ENCODE measurements at regions not wholly inside any gene's neighbourhood (a gene's known extent, or its start where the extent isn't known, plus 50 kb on each side); places are given as distances from the start of the nearest gene placed in this dataset.

DNA sequence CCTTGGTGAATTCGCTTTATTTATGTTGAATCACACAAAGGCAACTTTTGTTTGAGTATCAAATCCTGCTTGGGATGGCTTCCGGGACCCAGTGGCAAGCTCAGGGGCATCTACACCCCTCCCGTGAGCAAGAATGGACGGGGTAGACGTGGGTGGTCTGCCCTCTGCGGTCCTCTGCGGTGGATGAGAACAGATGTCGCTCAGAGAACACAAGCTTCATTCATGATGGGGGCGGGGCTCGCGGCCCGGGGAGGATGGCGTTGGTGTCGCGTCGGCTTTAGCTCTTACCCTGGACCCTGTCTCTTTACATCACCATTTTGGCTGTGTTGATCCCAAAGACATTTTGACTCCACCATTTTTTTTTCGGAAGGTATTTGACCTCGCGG lies 158.5 kb upstream of the RTL1 start:
- FAIRE-seq (no peak), DNase-seq (ENCODE audit: low read depth) (no peak)
- Histone ChIP-seq H3K27me3 (ENCODE audit: insufficient read depth, low read length) (no peaks in the 10 kb centered on the region), H3K27ac (ENCODE audit: low read depth, low read length) (no peak overlapping the region), H2AFZ (ENCODE audit: low read depth, low read length) (no peak overlapping the region), H3K4me1 (ENCODE audit: insufficient read depth, low read length) (peaks cover 14% of the 10 kb centered on the region), H4K20me1 (ENCODE audit: insufficient read depth, low read length) (peaks cover 86% of the 10 kb centered on the region), H3K79me2 (ENCODE audit: insufficient read depth, low read length) (peaks cover 6% of the 10 kb centered on the region), H3K36me3 (ENCODE audit: insufficient read depth, low read length) (peaks cover 38% of the 10 kb centered on the region), H3K4me3 (ENCODE audit: insufficient read depth, low read depth, low read length) (no peak overlapping the region), H3K9me3 (ENCODE audit: insufficient read depth, low read depth, low read length) (no peaks in the 10 kb centered on the region), H3K9ac (ENCODE audit: low read length) (no peak overlapping the region), H3K4me2 (ENCODE audit: low read length) (peak overlapping the region; percentile 13)
- peaks cover 6% of the 10 kb centered on the region for H3K27me3 Mint-ChIP-seq (ENCODE audit: low read depth, unreplicated experiment)
- peaks cover 7% of the 10 kb centered on the region for H3K4me1 Mint-ChIP-seq (ENCODE audit: low read depth, unreplicated experiment)
- no peak overlapping the region for H3K4me3 Mint-ChIP-seq (ENCODE audit: unreplicated experiment)
- peaks cover 11% of the 10 kb centered on the region for H3K9me3 Mint-ChIP-seq (ENCODE audit: unreplicated experiment)
- no peak overlapping the region for H3K27ac Mint-ChIP-seq (ENCODE audit: unreplicated experiment)
- H3K36me3 Mint-ChIP-seq (ENCODE audit: low read depth, unreplicated experiment), result peaks cover 29% of the 10 kb centered on the region
- TF ChIP-seq EZH2 (IDR thresholded peaks at IDR 0.05; ENCODE audit: insufficient read depth, low read length), result no peak
- TF ChIP-seq, protein P1, sequence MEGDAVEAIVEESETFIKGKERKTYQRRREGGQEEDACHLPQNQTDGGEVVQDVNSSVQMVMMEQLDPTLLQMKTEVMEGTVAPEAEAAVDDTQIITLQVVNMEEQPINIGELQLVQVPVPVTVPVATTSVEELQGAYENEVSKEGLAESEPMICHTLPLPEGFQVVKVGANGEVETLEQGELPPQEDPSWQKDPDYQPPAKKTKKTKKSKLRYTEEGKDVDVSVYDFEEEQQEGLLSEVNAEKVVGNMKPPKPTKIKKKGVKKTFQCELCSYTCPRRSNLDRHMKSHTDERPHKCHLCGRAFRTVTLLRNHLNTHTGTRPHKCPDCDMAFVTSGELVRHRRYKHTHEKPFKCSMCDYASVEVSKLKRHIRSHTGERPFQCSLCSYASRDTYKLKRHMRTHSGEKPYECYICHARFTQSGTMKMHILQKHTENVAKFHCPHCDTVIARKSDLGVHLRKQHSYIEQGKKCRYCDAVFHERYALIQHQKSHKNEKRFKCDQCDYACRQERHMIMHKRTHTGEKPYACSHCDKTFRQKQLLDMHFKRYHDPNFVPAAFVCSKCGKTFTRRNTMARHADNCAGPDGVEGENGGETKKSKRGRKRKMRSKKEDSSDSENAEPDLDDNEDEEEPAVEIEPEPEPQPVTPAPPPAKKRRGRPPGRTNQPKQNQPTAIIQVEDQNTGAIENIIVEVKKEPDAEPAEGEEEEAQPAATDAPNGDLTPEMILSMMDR (IDR thresholded peaks at IDR 0.05; ENCODE audit: insufficient read depth, low read depth, low read length), result no peak

DNA sequence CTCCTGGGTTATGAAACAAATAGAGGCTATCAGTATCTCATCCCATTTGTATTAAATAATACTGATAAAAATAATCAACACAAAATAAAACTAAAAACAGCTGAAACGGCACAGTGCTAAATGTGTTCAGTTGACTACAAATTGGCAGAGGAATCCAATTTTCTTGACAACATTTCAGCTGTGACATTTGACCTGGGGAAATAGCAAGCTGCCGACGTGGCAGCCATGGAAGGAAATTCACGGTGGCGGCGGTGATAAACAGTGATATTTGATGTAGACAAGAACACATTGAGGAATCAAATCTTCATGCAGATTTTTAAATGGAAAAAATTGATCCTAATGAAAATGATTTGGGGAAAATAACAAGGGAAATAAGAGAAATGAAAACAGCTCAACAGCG lies 159.1 kb upstream of the RTL1 start:
- no peaks in the 10 kb centered on the region for H3K27me3 ChIP-seq (ENCODE audit: insufficient read depth, low read length)
- TF ChIP-seq EZH2 (IDR thresholded peaks at IDR 0.05; ENCODE audit: insufficient read depth, low read length), result no peak
- TF ChIP-seq, protein P1 (IDR thresholded peaks at IDR 0.05; ENCODE audit: insufficient read depth, low read depth, low read length), result no peak
- peaks cover 36% of the 10 kb centered on the region for H3K36me3 ChIP-seq (ENCODE audit: insufficient read depth, low read length)
- H3K79me2 ChIP-seq (ENCODE audit: insufficient read depth, low read length), result peaks cover 6% of the 10 kb centered on the region
- H3K36me3 Mint-ChIP-seq (ENCODE audit: low read depth, unreplicated experiment), result peaks cover 30% of the 10 kb centered on the region
- no peak overlapping the region for H3K4me3 Mint-ChIP-seq (ENCODE audit: unreplicated experiment)
- H3K27ac Mint-ChIP-seq (ENCODE audit: unreplicated experiment), result no peak overlapping the region
- peaks cover 14% of the 10 kb centered on the region for H3K4me1 ChIP-seq (ENCODE audit: insufficient read depth, low read length)
- H3K27me3 Mint-ChIP-seq (ENCODE audit: low read depth, unreplicated experiment), result peaks cover 6% of the 10 kb centered on the region
- H4K20me1 ChIP-seq (ENCODE audit: insufficient read depth, low read length), result peaks cover 90% of the 10 kb centered on the region
- H3K9me3 Mint-ChIP-seq (ENCODE audit: unreplicated experiment), result peaks cover 8% of the 10 kb centered on the region
- no peak overlapping the region for H3K4me2 ChIP-seq (ENCODE audit: low read length)
- DNase-seq (ENCODE audit: low read depth) (no peak), FAIRE-seq (no peak)
- H3K27ac ChIP-seq (ENCODE audit: low read depth, low read length), result no peak overlapping the region
- no peaks in the 10 kb centered on the region for H3K9me3 ChIP-seq (ENCODE audit: insufficient read depth, low read depth, low read length)
- H3K4me3 ChIP-seq (ENCODE audit: insufficient read depth, low read depth, low read length), result no peak overlapping the region
- peaks cover 7% of the 10 kb centered on the region for H3K4me1 Mint-ChIP-seq (ENCODE audit: low read depth, unreplicated experiment)
- no peak overlapping the region for H3K9ac ChIP-seq (ENCODE audit: low read length)
- no peak overlapping the region for H2AFZ ChIP-seq (ENCODE audit: low read depth, low read length)

DNA sequence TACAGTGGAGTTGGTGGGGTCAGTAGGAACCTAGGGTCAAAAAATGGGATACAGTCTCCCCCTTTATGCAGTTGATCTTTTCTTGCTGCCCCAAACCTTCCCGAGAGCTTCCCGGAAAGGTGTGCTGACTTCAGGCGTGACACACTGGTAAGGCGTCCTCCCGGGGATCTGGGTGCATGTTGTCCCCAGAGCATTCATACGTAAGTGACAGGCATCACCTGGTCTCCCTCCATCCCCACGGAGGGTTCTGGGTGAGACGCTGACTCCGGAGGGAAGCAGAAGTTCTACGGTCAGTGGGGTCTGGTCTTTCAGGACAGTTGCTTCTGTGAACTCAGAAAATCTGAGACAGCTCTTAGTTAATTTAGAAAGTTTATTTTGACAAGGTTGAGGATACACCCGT lies 159.6 kb upstream of the RTL1 start:
- no peak for TF ChIP-seq EZH2 (IDR thresholded peaks at IDR 0.05; ENCODE audit: insufficient read depth, low read length)
- TF ChIP-seq, protein P1 (IDR thresholded peaks at IDR 0.05; ENCODE audit: insufficient read depth, low read depth, low read length), result no peak
- peaks cover 6% of the 10 kb centered on the region for H3K79me2 ChIP-seq (ENCODE audit: insufficient read depth, low read length)
- no peak overlapping the region for H3K27ac Mint-ChIP-seq (ENCODE audit: unreplicated experiment)
- FAIRE-seq (no peak), DNase-seq (ENCODE audit: low read depth) (no peak)
- H3K4me1 Mint-ChIP-seq (ENCODE audit: low read depth, unreplicated experiment), result peaks cover 7% of the 10 kb centered on the region
- H3K9ac ChIP-seq (ENCODE audit: low read length), result no peak overlapping the region
- H3K36me3 ChIP-seq (ENCODE audit: insufficient read depth, low read length), result peaks cover 36% of the 10 kb centered on the region
- H2AFZ ChIP-seq (ENCODE audit: low read depth, low read length), result no peak overlapping the region
- H3K4me2 ChIP-seq (ENCODE audit: low read length), result no peak overlapping the region
- H4K20me1 ChIP-seq (ENCODE audit: insufficient read depth, low read length), result peaks cover 90% of the 10 kb centered on the region
- H3K27ac ChIP-seq (ENCODE audit: low read depth, low read length), result no peak overlapping the region
- no peak overlapping the region for H3K4me3 ChIP-seq (ENCODE audit: insufficient read depth, low read depth, low read length)
- H3K9me3 ChIP-seq (ENCODE audit: insufficient read depth, low read depth, low read length), result no peaks in the 10 kb centered on the region
- H3K27me3 Mint-ChIP-seq (ENCODE audit: low read depth, unreplicated experiment), result peaks cover 9% of the 10 kb centered on the region
- no peak overlapping the region for H3K4me3 Mint-ChIP-seq (ENCODE audit: unreplicated experiment)
- H3K36me3 Mint-ChIP-seq (ENCODE audit: low read depth, unreplicated experiment), result peaks cover 32% of the 10 kb centered on the region
- H3K27me3 ChIP-seq (ENCODE audit: insufficient read depth, low read length), result no peaks in the 10 kb centered on the region
- peaks cover 3% of the 10 kb centered on the region for H3K9me3 Mint-ChIP-seq (ENCODE audit: unreplicated experiment)
- H3K4me1 ChIP-seq (ENCODE audit: insufficient read depth, low read length), result peaks cover 13% of the 10 kb centered on the region

Measured in astrocyte (in vitro differentiated cells and primary cell).